ENCODE measurements at regions not wholly inside any gene's neighbourhood (a gene's known extent, or its start where the extent isn't known, plus 50 kb on each side); places are given as distances from the start of the nearest gene placed in this dataset.

- Histone ChIP-seq H3K4me1 (peaks cover 6% of the 10 kb centered on the region), H3F3A (ENCODE audit: low read depth) (no peaks in the 10 kb centered on the region), H3K4me2 (no peak overlapping the region), H3K9ac (no peak overlapping the region), H3K36me3 (no peaks in the 10 kb centered on the region), H3K27me3 (no peaks in the 10 kb centered on the region), H3K4me3 (no peak overlapping the region), H3K27ac (no peak overlapping the region), H3K9me3 (ENCODE audit: low read depth) (no peaks in the 10 kb centered on the region), H3K79me2 (ENCODE audit: low read depth) (no peaks in the 10 kb centered on the region), H2AFZ (replicated peaks) (no peak overlapping the region), H4K20me1 (ENCODE audit: low read depth) (no peaks in the 10 kb centered on the region)
- Mint-ChIP-seq H3K9me3 (peaks cover 4% of the 10 kb centered on the region), H3K4me3 (no peak overlapping the region), H3K36me3 (no peaks in the 10 kb centered on the region), H3K27ac (peak overlapping the region; percentile 63), H3K27me3 (ENCODE audit: insufficient read depth, low read depth) (peaks cover 4% of the 10 kb centered on the region), H3K4me1 (peaks cover 34% of the 10 kb centered on the region)
- DNase-seq (ENCODE audit: low spot score), result no peak
- TF ChIP-seq EZH2 (IDR thresholded peaks at IDR 0.05) (no peak), CTCF (IDR thresholded peaks at IDR 0.05) (no peak), EZH2phosphoT487 (IDR thresholded peaks at IDR 0.05) (no peak)
Measured at GRCh38 chr1:235049217-235049616, 79.4 kb downstream of the TOMM20 start.

GRCh38 chr1:235047331-235047871, 81.2 kb downstream of the TOMM20 start:
- H3K36me3 Mint-ChIP-seq, result no peaks in the 10 kb centered on the region
- Histone ChIP-seq H3F3A (ENCODE audit: low read depth) (no peaks in the 10 kb centered on the region), H3K4me2 (no peak overlapping the region), H4K20me1 (ENCODE audit: low read depth) (no peaks in the 10 kb centered on the region), H3K36me3 (no peaks in the 10 kb centered on the region), H3K9ac (no peak overlapping the region), H3K4me1 (peaks cover 6% of the 10 kb centered on the region), H3K4me3 (no peak overlapping the region), H2AFZ (replicated peaks) (no peak overlapping the region), H3K9me3 (ENCODE audit: low read depth) (no peaks in the 10 kb centered on the region), H3K79me2 (ENCODE audit: low read depth) (no peaks in the 10 kb centered on the region), H3K27ac (no peak overlapping the region), H3K27me3 (no peaks in the 10 kb centered on the region)
- peaks cover 5% of the 10 kb centered on the region for H3K27me3 Mint-ChIP-seq (ENCODE audit: insufficient read depth, low read depth)
- peaks cover 4% of the 10 kb centered on the region for H3K9me3 Mint-ChIP-seq
- no peak overlapping the region for H3K4me3 Mint-ChIP-seq
- TF ChIP-seq CTCF (IDR thresholded peaks at IDR 0.05), result no peak
- TF ChIP-seq EZH2phosphoT487 (IDR thresholded peaks at IDR 0.05), result no peak
- no peak for TF ChIP-seq EZH2 (IDR thresholded peaks at IDR 0.05)
- DNase-seq (ENCODE audit: low spot score), result no peak
- H3K27ac Mint-ChIP-seq, result peak overlapping the region; percentile 98
- H3K4me1 Mint-ChIP-seq, result peaks cover 33% of the 10 kb centered on the region

- Histone ChIP-seq H3K79me2 (ENCODE audit: low read depth) (no peaks in the 10 kb centered on the region), H3K27me3 (no peaks in the 10 kb centered on the region), H4K20me1 (ENCODE audit: low read depth) (no peaks in the 10 kb centered on the region), H3K9me3 (ENCODE audit: low read depth) (no peaks in the 10 kb centered on the region), H2AFZ (replicated peaks) (no peak overlapping the region), H3F3A (ENCODE audit: low read depth) (no peaks in the 10 kb centered on the region), H3K4me1 (peaks cover 6% of the 10 kb centered on the region), H3K4me2 (no peak overlapping the region), H3K4me3 (no peak overlapping the region), H3K9ac (no peak overlapping the region), H3K27ac (no peak overlapping the region), H3K36me3 (no peaks in the 10 kb centered on the region)
- TF ChIP-seq EZH2phosphoT487 (IDR thresholded peaks at IDR 0.05), result no peak
- TF ChIP-seq EZH2 (IDR thresholded peaks at IDR 0.05), result no peak
- no peak for TF ChIP-seq CTCF (IDR thresholded peaks at IDR 0.05)
- no peak for DNase-seq (ENCODE audit: low spot score)
- Mint-ChIP-seq H3K9me3 (peaks cover 5% of the 10 kb centered on the region), H3K4me1 (peaks cover 26% of the 10 kb centered on the region), H3K4me3 (no peak overlapping the region), H3K27ac (no peak overlapping the region), H3K27me3 (ENCODE audit: insufficient read depth, low read depth) (peaks cover 3% of the 10 kb centered on the region), H3K36me3 (no peaks in the 10 kb centered on the region)
Measured at GRCh38 chr1:235045921-235046601, 82.6 kb downstream of the TOMM20 start.

Data from neural progenitor cell (in vitro differentiated cells).